NB4 (cell line): ENCODE measurements at regions not wholly inside any gene's neighbourhood (a gene's known extent, or its start where the extent isn't known, plus 50 kb on each side); places are given as distances from the start of the nearest gene placed in this dataset.

ENCODE experiments used
- DNase-seq: peaks from one replicate; pipeline ENCODE4 v3.0.0; 2010; ENCODE audit warnings: low read depth
- H3K4me3 ChIP-seq: one replicate; pipeline ENCODE4 v1.5.1; 2011; ENCODE audit warnings: mild to moderate bottlenecking, low read depth, low read length, moderate library complexity
- MYC ChIP-seq: IDR thresholded peaks from 2 replicates; pipeline ENCODE4 v1.6.1; 2011; ENCODE audit warnings: low read depth, low read length
- POLR2A ChIP-seq: IDR thresholded peaks from 2 replicates; pipeline ENCODE4 v1.6.1; 2011; ENCODE audit warnings: mild to moderate bottlenecking; ENCODE audit not compliant: insufficient read length; ENCODE audit errors: extremely low read depth
- TF ChIP-seq, protein P1 (sequence below): IDR thresholded peaks from 2 replicates; pipeline ENCODE4 v1.6.1; 2011; ENCODE audit warnings: low read depth, low read length
- TF ChIP-seq, protein P2 (sequence below): IDR thresholded peaks from one replicate; pipeline ENCODE4 v1.5.1; 2012; ENCODE audit warnings: low read depth, low read length

GRCh38 chr10:114766470-114766869, 55.1 kb upstream of the FHIP2A start:
- no peak for TF ChIP-seq MYC
- no peak for TF ChIP-seq POLR2A
- TF ChIP-seq, protein P1, sequence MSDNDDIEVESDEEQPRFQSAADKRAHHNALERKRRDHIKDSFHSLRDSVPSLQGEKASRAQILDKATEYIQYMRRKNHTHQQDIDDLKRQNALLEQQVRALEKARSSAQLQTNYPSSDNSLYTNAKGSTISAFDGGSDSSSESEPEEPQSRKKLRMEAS: no peak
- TF ChIP-seq, protein P2, sequence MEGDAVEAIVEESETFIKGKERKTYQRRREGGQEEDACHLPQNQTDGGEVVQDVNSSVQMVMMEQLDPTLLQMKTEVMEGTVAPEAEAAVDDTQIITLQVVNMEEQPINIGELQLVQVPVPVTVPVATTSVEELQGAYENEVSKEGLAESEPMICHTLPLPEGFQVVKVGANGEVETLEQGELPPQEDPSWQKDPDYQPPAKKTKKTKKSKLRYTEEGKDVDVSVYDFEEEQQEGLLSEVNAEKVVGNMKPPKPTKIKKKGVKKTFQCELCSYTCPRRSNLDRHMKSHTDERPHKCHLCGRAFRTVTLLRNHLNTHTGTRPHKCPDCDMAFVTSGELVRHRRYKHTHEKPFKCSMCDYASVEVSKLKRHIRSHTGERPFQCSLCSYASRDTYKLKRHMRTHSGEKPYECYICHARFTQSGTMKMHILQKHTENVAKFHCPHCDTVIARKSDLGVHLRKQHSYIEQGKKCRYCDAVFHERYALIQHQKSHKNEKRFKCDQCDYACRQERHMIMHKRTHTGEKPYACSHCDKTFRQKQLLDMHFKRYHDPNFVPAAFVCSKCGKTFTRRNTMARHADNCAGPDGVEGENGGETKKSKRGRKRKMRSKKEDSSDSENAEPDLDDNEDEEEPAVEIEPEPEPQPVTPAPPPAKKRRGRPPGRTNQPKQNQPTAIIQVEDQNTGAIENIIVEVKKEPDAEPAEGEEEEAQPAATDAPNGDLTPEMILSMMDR: no peak
- no peak for DNase-seq
- H3K4me3 ChIP-seq: no peak overlapping the region

- TF ChIP-seq POLR2A: no peak
- TF ChIP-seq, protein P1: no peak
- TF ChIP-seq MYC: no peak
- TF ChIP-seq, protein P2: no peak
- no peak overlapping the region for H3K4me3 ChIP-seq
- no peak for DNase-seq
These were observed 54.2 kb upstream of the FHIP2A start for GRCh38 chr10:114767101-114767985.

GRCh38 chr10:114767986-114768821, 53.4 kb upstream of the FHIP2A start:
- DNase-seq: no peak
- no peak overlapping the region for H3K4me3 ChIP-seq
- TF ChIP-seq, protein P2: no peak
- TF ChIP-seq, protein P1: no peak
- no peak for TF ChIP-seq POLR2A
- TF ChIP-seq MYC: no peak

DNA sequence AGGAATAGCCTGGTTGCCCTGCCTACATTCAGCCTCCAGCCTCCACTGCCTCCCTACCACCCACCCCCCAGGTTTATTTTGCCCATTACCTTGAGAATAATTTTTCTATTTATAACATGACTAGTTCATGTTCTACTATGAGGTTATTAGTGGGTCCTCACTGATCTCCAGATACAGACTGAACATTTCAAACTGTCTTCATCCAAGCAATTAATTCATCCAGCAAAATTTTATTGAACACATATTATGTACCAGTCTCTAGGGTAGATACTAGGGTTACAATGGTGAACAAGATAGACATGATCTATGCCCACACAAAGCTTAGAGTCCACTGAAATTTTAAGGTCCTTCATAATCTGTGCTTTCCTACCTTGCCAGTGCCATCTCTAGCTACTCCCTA, 51.6 kb upstream of the FHIP2A start:
- no peak for DNase-seq
- H3K4me3 ChIP-seq: no peak overlapping the region
- TF ChIP-seq POLR2A (no peak), MYC (no peak)
- TF ChIP-seq, protein P2: no peak
- TF ChIP-seq, protein P1: no peak

GRCh38 chr10:114771157-114771556, 50.4 kb upstream of the FHIP2A start:
- TF ChIP-seq, protein P1: no peak
- TF ChIP-seq MYC (no peak), POLR2A (no peak)
- TF ChIP-seq, protein P2: no peak
- H3K4me3 ChIP-seq: no peak overlapping the region
- no peak for DNase-seq
